GM23338 (cell line): ENCODE measurements at regions not wholly inside any gene's neighbourhood (a gene's known extent, or its start where the extent isn't known, plus 50 kb on each side); places are given as distances from the start of the nearest gene placed in this dataset.

Experiments used
- ATAC-seq: fragments of 200-7000 bp; cut with Tn5 transposase; 3 replicates; pipeline ENCODE4 v1.9.1; 2020
- DNase-seq: peaks from one replicate; pipeline ENCODE4 v3.0.0-alpha.2; 2015; ENCODE audit warnings: low spot score
- H2AFZ ChIP-seq: fragments of 200-600 bp; sonication (generic); 2 replicates; pipeline ENCODE4 v1.8.0; 2016; ENCODE audit warnings: antibody characterized with exemption, mild to moderate bottlenecking, moderate library complexity
- H3F3A ChIP-seq: fragments of 200-600 bp; sonication (generic); replicated peaks from 2 replicates; pipeline ENCODE4 v1.8.0; 2017; ENCODE audit warnings: antibody characterized with exemption, mixed run types, low read depth
- H3K27ac ChIP-seq: fragments of 200-600 bp; sonication (generic); 2 replicates; pipeline ENCODE4 v1.6.1; 2016; ENCODE audit warnings: low read depth
- H3K27me3 ChIP-seq: fragments of 200-600 bp; sonication (generic); 2 replicates; pipeline ENCODE4 v1.8.0; 2016; ENCODE audit warnings: mild to moderate bottlenecking, mixed run types, moderate library complexity; ENCODE audit not compliant: insufficient read depth
- H3K36me3 ChIP-seq: fragments of 200-600 bp; sonication (generic); 2 replicates; pipeline ENCODE4 v1.8.0; 2016; ENCODE audit warnings: mild to moderate bottlenecking; ENCODE audit not compliant: insufficient read depth
- H3K4me1 ChIP-seq: fragments of 200-600 bp; sonication (generic); 2 replicates; pipeline ENCODE4 v1.8.0; 2016; ENCODE audit warnings: mild to moderate bottlenecking, moderate library complexity; ENCODE audit not compliant: insufficient read depth
- H3K4me2 ChIP-seq: fragments of 200-600 bp; sonication (generic); 2 replicates; pipeline ENCODE4 v1.7.1; 2017; ENCODE audit warnings: mixed run types
- H3K4me3 ChIP-seq: fragments of 200-600 bp; sonication (generic); 2 replicates; pipeline ENCODE4 v1.6.1; 2016; ENCODE audit warnings: mixed run types
- H3K79me2 ChIP-seq: fragments of 200-600 bp; sonication (generic); replicated peaks from 2 replicates; pipeline ENCODE4 v1.8.0; 2017; ENCODE audit warnings: mild to moderate bottlenecking; ENCODE audit not compliant: insufficient read depth
- H3K9me2 ChIP-seq: fragments of 200-600 bp; sonication (generic); 2 replicates; pipeline ENCODE4 v1.8.0; 2017; ENCODE audit not compliant: insufficient read depth
- H4K20me1 ChIP-seq: fragments of 200-600 bp; sonication (generic); replicated peaks from 2 replicates; pipeline ENCODE4 v1.8.0; 2017; ENCODE audit warnings: mild to moderate bottlenecking; ENCODE audit not compliant: insufficient read depth
- H3K27ac Mint-ChIP-seq: 2 replicates; pipeline ENCODE4 v1.8.0; 2020; ENCODE audit warnings: inconsistent platforms, mild to moderate bottlenecking, moderate library complexity, mixed read lengths
- H3K27me3 Mint-ChIP-seq: 3 replicates; pipeline ENCODE4 v1.8.0; 2022; ENCODE audit warnings: low read depth, mild to moderate bottlenecking, moderate library complexity, mixed read lengths, inconsistent platforms; ENCODE audit not compliant: insufficient read depth, poor library complexity
- H3K36me3 Mint-ChIP-seq: 3 replicates; pipeline ENCODE4 v1.8.0; 2021; ENCODE audit warnings: low read depth, mild to moderate bottlenecking, inconsistent platforms, moderate library complexity, mixed read lengths
- H3K4me1 Mint-ChIP-seq: 3 replicates; pipeline ENCODE4 v1.8.0; 2020; ENCODE audit warnings: mild to moderate bottlenecking, inconsistent platforms, mixed read lengths
- H3K4me3 Mint-ChIP-seq: 3 replicates; pipeline ENCODE4 v1.8.0; 2021; ENCODE audit warnings: moderate library complexity, mild to moderate bottlenecking, inconsistent platforms, mixed read lengths
- H3K9me3 Mint-ChIP-seq: 3 replicates; pipeline ENCODE4 v1.8.0; 2020; ENCODE audit warnings: moderate library complexity, mild to moderate bottlenecking, inconsistent platforms, mixed read lengths
- CREB1 ChIP-seq: fragments of 250-450 bp; sonication (Bioruptor Pico); IDR thresholded peaks from 2 replicates; pipeline ENCODE4 v1.5.0; 2020; ENCODE audit warnings: low read depth, mild to moderate bottlenecking, moderate library complexity
- EZH2 ChIP-seq: fragments of 200-600 bp; sonication (generic); IDR thresholded peaks from one replicate; pipeline ENCODE4 v1.8.0; 2017; ENCODE audit warnings: antibody characterized with exemption, mild to moderate bottlenecking, low read depth; ENCODE audit not compliant: unreplicated experiment
- EZH2phosphoT487 ChIP-seq: fragments of 200-600 bp; sonication (generic); IDR thresholded peaks from one replicate; pipeline ENCODE4 v1.8.1; 2018; ENCODE audit warnings: antibody characterized with exemption; ENCODE audit not compliant: unreplicated experiment
- JUNB ChIP-seq: IDR thresholded peaks from one replicate; pipeline ENCODE4 v1.6.1; 2016; ENCODE audit warnings: antibody characterized with exemption; ENCODE audit not compliant: unreplicated experiment
- NANOG ChIP-seq: IDR thresholded peaks from 2 replicates; pipeline ENCODE4 v1.6.1; 2016; ENCODE audit warnings: antibody characterized with exemption, borderline replicate concordance
- STAT1 ChIP-seq: IDR thresholded peaks from one replicate; pipeline ENCODE4 v1.6.1; 2016; ENCODE audit warnings: antibody characterized with exemption; ENCODE audit not compliant: unreplicated experiment
- ZNF114 ChIP-seq: fragments of 250-450 bp; sonication (Bioruptor Pico); IDR thresholded peaks from 2 replicates; pipeline ENCODE4 v1.5.0; 2020; ENCODE audit warnings: mild to moderate bottlenecking, moderate library complexity
- ZNF331 ChIP-seq: fragments of 250-450 bp; sonication (Bioruptor Pico); IDR thresholded peaks from 2 replicates; pipeline ENCODE4 v1.5.0; 2020; ENCODE audit warnings: low read depth, mild to moderate bottlenecking, moderate library complexity
- TF ChIP-seq, protein P1 (sequence below): IDR thresholded peaks from 2 replicates; pipeline ENCODE4 v1.6.1; 2016; ENCODE audit warnings: antibody characterized with exemption
- TF ChIP-seq, protein P2 (sequence below): IDR thresholded peaks from one replicate; pipeline ENCODE4 v1.6.1; 2018; ENCODE audit warnings: antibody characterized with exemption; ENCODE audit not compliant: unreplicated experiment
- TF ChIP-seq, protein P3 (sequence below): fragments of 250-450 bp; sonication (Bioruptor Pico); IDR thresholded peaks from 2 replicates; pipeline ENCODE4 v1.5.0; 2020; ENCODE audit warnings: mild to moderate bottlenecking, moderate library complexity

DNA sequence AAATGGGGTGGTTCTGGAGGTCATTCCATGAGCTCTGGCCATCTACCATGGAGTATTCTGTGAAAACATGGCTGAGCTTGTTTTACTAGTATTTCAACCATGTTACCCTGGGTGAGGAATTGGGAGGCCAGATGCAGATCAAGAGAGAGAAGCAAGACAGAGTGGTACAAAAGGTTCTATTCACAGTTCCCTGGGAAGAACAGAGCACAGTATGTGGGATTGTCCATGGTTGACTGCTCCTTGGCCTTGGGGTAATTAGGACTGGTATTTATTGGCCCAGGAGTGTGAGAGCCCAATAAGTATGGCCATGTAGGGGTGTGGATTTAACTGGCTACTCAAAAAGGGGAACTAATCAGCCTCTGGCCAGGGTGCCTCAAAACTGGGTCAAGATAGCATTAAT, 239.7 kb upstream of the GATB start (continued):
- TF ChIP-seq ZNF331 (CRISPR knock-in tag) (no peak), EZH2 (no peak), EZH2phosphoT487 (no peak), STAT1 (no peak)
- TF ChIP-seq, protein P1, sequence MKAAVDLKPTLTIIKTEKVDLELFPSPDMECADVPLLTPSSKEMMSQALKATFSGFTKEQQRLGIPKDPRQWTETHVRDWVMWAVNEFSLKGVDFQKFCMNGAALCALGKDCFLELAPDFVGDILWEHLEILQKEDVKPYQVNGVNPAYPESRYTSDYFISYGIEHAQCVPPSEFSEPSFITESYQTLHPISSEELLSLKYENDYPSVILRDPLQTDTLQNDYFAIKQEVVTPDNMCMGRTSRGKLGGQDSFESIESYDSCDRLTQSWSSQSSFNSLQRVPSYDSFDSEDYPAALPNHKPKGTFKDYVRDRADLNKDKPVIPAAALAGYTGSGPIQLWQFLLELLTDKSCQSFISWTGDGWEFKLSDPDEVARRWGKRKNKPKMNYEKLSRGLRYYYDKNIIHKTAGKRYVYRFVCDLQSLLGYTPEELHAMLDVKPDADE = no peak
- TF ChIP-seq, protein P2, sequence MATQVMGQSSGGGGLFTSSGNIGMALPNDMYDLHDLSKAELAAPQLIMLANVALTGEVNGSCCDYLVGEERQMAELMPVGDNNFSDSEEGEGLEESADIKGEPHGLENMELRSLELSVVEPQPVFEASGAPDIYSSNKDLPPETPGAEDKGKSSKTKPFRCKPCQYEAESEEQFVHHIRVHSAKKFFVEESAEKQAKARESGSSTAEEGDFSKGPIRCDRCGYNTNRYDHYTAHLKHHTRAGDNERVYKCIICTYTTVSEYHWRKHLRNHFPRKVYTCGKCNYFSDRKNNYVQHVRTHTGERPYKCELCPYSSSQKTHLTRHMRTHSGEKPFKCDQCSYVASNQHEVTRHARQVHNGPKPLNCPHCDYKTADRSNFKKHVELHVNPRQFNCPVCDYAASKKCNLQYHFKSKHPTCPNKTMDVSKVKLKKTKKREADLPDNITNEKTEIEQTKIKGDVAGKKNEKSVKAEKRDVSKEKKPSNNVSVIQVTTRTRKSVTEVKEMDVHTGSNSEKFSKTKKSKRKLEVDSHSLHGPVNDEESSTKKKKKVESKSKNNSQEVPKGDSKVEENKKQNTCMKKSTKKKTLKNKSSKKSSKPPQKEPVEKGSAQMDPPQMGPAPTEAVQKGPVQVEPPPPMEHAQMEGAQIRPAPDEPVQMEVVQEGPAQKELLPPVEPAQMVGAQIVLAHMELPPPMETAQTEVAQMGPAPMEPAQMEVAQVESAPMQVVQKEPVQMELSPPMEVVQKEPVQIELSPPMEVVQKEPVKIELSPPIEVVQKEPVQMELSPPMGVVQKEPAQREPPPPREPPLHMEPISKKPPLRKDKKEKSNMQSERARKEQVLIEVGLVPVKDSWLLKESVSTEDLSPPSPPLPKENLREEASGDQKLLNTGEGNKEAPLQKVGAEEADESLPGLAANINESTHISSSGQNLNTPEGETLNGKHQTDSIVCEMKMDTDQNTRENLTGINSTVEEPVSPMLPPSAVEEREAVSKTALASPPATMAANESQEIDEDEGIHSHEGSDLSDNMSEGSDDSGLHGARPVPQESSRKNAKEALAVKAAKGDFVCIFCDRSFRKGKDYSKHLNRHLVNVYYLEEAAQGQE = no peak

DNA sequence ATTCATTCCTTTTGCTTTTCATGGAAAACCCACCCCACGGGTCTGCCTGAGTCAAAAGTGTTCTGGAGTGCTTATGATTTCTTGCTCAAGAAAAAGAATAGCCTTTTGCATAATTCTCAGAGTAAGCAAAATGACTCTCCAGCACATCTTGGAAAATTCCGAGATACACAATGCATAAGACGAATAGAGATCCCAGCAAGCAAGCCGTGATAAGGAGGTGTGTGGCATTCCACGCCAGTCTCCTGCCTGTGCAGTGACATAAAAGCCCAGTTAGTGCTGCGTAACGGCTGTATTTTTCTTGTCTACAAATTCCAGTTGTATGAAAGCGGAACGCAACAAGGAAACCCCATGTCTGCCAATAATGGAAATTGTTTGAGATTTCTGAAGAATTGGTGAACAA, 237.9 kb upstream of the GATB start:
- Mint-ChIP-seq H3K4me1 (peaks cover 12% of the 10 kb centered on the region), H3K27me3 (peaks cover 3% of the 10 kb centered on the region), H3K27ac (no peak overlapping the region), H3K36me3 (no peaks in the 10 kb centered on the region; the same call in 2 of the 3 replicates), H3K4me3 (no peak overlapping the region), H3K9me3 (peaks cover 7% of the 10 kb centered on the region; the same call in 1 of the 3 replicates)
- no peaks in the 10 kb centered on the region for H3K27me3 ChIP-seq
- ATAC-seq (no peak), DNase-seq (no peak)
- H3F3A ChIP-seq = no peaks in the 10 kb centered on the region
- no peak overlapping the region for H3K27ac ChIP-seq
- H2AFZ ChIP-seq = no peak overlapping the region
- no peak overlapping the region for H3K4me2 ChIP-seq
- H4K20me1 ChIP-seq = no peaks in the 10 kb centered on the region
- no peaks in the 10 kb centered on the region for H3K79me2 ChIP-seq
- H3K4me3 ChIP-seq = no peak overlapping the region
- no peaks in the 10 kb centered on the region for H3K4me1 ChIP-seq
- H3K9me2 ChIP-seq = peaks cover 12% of the 10 kb centered on the region
- no peaks in the 10 kb centered on the region for H3K36me3 ChIP-seq
- TF ChIP-seq ZNF114 (no peak), ZNF331 (CRISPR knock-in tag) (no peak), NANOG (no peak), JUNB (no peak), STAT1 (no peak), CREB1 (CRISPR knock-in tag) (no peak), EZH2phosphoT487 (no peak), EZH2 (no peak)
- TF ChIP-seq, protein P3, sequence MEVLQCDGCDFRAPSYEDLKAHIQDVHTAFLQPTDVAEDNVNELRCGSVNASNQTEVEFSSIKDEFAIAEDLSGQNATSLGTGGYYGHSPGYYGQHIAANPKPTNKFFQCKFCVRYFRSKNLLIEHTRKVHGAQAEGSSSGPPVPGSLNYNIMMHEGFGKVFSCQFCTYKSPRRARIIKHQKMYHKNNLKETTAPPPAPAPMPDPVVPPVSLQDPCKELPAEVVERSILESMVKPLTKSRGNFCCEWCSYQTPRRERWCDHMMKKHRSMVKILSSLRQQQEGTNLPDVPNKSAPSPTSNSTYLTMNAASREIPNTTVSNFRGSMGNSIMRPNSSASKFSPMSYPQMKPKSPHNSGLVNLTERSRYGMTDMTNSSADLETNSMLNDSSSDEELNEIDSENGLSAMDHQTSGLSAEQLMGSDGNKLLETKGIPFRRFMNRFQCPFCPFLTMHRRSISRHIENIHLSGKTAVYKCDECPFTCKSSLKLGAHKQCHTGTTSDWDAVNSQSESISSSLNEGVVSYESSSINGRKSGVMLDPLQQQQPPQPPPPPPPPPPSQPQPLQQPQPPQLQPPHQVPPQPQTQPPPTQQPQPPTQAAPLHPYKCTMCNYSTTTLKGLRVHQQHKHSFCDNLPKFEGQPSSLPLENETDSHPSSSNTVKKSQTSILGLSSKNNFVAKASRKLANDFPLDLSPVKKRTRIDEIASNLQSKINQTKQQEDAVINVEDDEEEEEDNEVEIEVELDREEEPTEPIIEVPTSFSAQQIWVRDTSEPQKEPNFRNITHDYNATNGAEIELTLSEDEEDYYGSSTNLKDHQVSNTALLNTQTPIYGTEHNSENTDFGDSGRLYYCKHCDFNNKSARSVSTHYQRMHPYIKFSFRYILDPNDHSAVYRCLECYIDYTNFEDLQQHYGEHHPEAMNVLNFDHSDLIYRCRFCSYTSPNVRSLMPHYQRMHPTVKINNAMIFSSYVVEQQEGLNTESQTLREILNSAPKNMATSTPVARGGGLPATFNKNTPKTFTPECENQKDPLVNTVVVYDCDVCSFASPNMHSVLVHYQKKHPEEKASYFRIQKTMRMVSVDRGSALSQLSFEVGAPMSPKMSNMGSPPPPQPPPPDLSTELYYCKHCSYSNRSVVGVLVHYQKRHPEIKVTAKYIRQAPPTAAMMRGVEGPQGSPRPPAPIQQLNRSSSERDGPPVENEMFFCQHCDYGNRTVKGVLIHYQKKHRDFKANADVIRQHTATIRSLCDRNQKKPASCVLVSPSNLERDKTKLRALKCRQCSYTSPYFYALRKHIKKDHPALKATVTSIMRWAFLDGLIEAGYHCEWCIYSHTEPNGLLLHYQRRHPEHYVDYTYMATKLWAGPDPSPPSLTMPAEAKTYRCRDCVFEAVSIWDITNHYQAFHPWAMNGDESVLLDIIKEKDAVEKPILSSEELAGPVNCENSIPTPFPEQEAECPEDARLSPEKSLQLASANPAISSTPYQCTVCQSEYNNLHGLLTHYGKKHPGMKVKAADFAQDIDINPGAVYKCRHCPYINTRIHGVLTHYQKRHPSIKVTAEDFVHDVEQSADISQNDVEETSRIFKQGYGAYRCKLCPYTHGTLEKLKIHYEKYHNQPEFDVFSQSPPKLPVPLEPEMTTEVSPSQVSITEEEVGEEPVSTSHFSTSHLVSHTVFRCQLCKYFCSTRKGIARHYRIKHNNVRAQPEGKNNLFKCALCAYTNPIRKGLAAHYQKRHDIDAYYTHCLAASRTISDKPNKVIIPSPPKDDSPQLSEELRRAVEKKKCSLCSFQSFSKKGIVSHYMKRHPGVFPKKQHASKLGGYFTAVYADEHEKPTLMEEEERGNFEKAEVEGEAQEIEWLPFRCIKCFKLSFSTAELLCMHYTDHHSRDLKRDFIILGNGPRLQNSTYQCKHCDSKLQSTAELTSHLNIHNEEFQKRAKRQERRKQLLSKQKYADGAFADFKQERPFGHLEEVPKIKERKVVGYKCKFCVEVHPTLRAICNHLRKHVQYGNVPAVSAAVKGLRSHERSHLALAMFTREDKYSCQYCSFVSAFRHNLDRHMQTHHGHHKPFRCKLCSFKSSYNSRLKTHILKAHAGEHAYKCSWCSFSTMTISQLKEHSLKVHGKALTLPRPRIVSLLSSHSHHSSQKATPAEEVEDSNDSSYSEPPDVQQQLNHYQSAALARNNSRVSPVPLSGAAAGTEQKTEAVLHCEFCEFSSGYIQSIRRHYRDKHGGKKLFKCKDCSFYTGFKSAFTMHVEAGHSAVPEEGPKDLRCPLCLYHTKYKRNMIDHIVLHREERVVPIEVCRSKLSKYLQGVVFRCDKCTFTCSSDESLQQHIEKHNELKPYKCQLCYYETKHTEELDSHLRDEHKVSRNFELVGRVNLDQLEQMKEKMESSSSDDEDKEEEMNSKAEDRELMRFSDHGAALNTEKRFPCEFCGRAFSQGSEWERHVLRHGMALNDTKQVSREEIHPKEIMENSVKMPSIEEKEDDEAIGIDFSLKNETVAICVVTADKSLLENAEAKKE = no peak
- TF ChIP-seq, protein P1 = no peak
